Mononuclear cell (primary cell): ENCODE measurements at regions not wholly inside any gene's neighbourhood (a gene's known extent, or its start where the extent isn't known, plus 50 kb on each side); places are given as distances from the start of the nearest gene placed in this dataset.

ENCODE experiments used
- H3K27me3 ChIP-seq: 2 replicates; pipeline ENCODE4 v1.6.0; 2011; ENCODE audit warnings: low read length, control low read depth; ENCODE audit not compliant: insufficient read depth
- H3K4me1 ChIP-seq: 2 replicates; pipeline ENCODE4 v1.5.1; 2011; ENCODE audit warnings: mild to moderate bottlenecking, low read length, control low read depth; ENCODE audit not compliant: insufficient read depth
- H3K4me3 ChIP-seq: 2 replicates; pipeline ENCODE4 v1.5.1; 2011; ENCODE audit warnings: mild to moderate bottlenecking, low read length, moderate library complexity
- H3K9me3 ChIP-seq: 2 replicates; pipeline ENCODE4 v1.5.1; 2011; ENCODE audit warnings: low read depth, mild to moderate bottlenecking, control low read depth, low read length

- no peaks in the 10 kb centered on the region for H3K27me3 ChIP-seq
- H3K4me3 ChIP-seq: no peak overlapping the region
- no peaks in the 10 kb centered on the region for H3K4me1 ChIP-seq
- no peaks in the 10 kb centered on the region for H3K9me3 ChIP-seq
Measured at GRCh38 chr4:156247470-156247869, 293.8 kb upstream of the CTSO start.

GRCh38 chr4:156243015-156243414 lies 289.3 kb upstream of the CTSO start:
- Histone ChIP-seq H3K4me3 (no peak overlapping the region), H3K4me1 (no peaks in the 10 kb centered on the region), H3K27me3 (no peaks in the 10 kb centered on the region), H3K9me3 (no peaks in the 10 kb centered on the region)

GRCh38 chr4:156242390-156242789 lies 288.7 kb upstream of the CTSO start:
- Histone ChIP-seq H3K4me3 (no peak overlapping the region), H3K4me1 (no peaks in the 10 kb centered on the region), H3K9me3 (no peaks in the 10 kb centered on the region), H3K27me3 (no peaks in the 10 kb centered on the region)

- Histone ChIP-seq H3K27me3 (no peaks in the 10 kb centered on the region), H3K4me1 (no peaks in the 10 kb centered on the region), H3K9me3 (no peaks in the 10 kb centered on the region), H3K4me3 (no peak overlapping the region)
Measured at GRCh38 chr4:156241896-156242295, 288.2 kb upstream of the CTSO start.

GRCh38 chr4:156238171-156238570 lies 284.5 kb upstream of the CTSO start:
- no peaks in the 10 kb centered on the region for H3K27me3 ChIP-seq
- no peak overlapping the region for H3K4me3 ChIP-seq
- no peaks in the 10 kb centered on the region for H3K9me3 ChIP-seq
- no peaks in the 10 kb centered on the region for H3K4me1 ChIP-seq

GRCh38 chr4:156237231-156237630 lies 283.6 kb upstream of the CTSO start:
- Histone ChIP-seq H3K9me3 (no peaks in the 10 kb centered on the region), H3K4me3 (no peak overlapping the region), H3K4me1 (no peaks in the 10 kb centered on the region), H3K27me3 (no peaks in the 10 kb centered on the region)

GRCh38 chr4:156230176-156230575 lies 276.5 kb upstream of the CTSO start:
- no peaks in the 10 kb centered on the region for H3K9me3 ChIP-seq
- H3K27me3 ChIP-seq: no peaks in the 10 kb centered on the region
- no peak overlapping the region for H3K4me3 ChIP-seq
- H3K4me1 ChIP-seq: no peaks in the 10 kb centered on the region

GRCh38 chr4:156228676-156229075 lies 275.0 kb upstream of the CTSO start:
- no peaks in the 10 kb centered on the region for H3K9me3 ChIP-seq
- H3K27me3 ChIP-seq: no peaks in the 10 kb centered on the region
- H3K4me3 ChIP-seq: no peak overlapping the region
- H3K4me1 ChIP-seq: no peaks in the 10 kb centered on the region

GRCh38 chr4:156227321-156227720 lies 273.7 kb upstream of the CTSO start:
- Histone ChIP-seq H3K9me3 (no peaks in the 10 kb centered on the region), H3K27me3 (no peaks in the 10 kb centered on the region), H3K4me3 (no peak overlapping the region), H3K4me1 (no peaks in the 10 kb centered on the region)

GRCh38 chr4:156223985-156224384 lies 270.3 kb upstream of the CTSO start:
- H3K27me3 ChIP-seq: no peaks in the 10 kb centered on the region
- no peaks in the 10 kb centered on the region for H3K9me3 ChIP-seq
- no peak overlapping the region for H3K4me3 ChIP-seq
- no peaks in the 10 kb centered on the region for H3K4me1 ChIP-seq

GRCh38 chr4:156217236-156217635 lies 263.6 kb upstream of the CTSO start:
- no peaks in the 10 kb centered on the region for H3K27me3 ChIP-seq
- no peak overlapping the region for H3K4me3 ChIP-seq
- H3K4me1 ChIP-seq: no peaks in the 10 kb centered on the region

GRCh38 chr4:156201050-156201449 lies 247.4 kb upstream of the CTSO start:
- H3K4me3 ChIP-seq: no peak overlapping the region
- no peaks in the 10 kb centered on the region for H3K4me1 ChIP-seq
- H3K9me3 ChIP-seq: no peaks in the 10 kb centered on the region
- no peaks in the 10 kb centered on the region for H3K27me3 ChIP-seq

More at GRCh38 chr4:156217236-156217635, 263.6 kb upstream of the CTSO start:
- H3K9me3 ChIP-seq: no peaks in the 10 kb centered on the region

GRCh38 chr4:156198511-156198910 lies 244.8 kb upstream of the CTSO start:
- Histone ChIP-seq H3K27me3 (no peaks in the 10 kb centered on the region), H3K4me3 (no peak overlapping the region), H3K4me1 (no peaks in the 10 kb centered on the region), H3K9me3 (no peaks in the 10 kb centered on the region)

- Histone ChIP-seq H3K4me1 (no peaks in the 10 kb centered on the region), H3K4me3 (no peak overlapping the region), H3K27me3 (no peaks in the 10 kb centered on the region), H3K9me3 (no peaks in the 10 kb centered on the region)
Measured at GRCh38 chr4:156197216-156197615, 243.6 kb upstream of the CTSO start.

GRCh38 chr4:156196722-156197121 lies 243.1 kb upstream of the CTSO start:
- Histone ChIP-seq H3K9me3 (no peaks in the 10 kb centered on the region), H3K27me3 (no peaks in the 10 kb centered on the region), H3K4me1 (no peaks in the 10 kb centered on the region), H3K4me3 (no peak overlapping the region)

GRCh38 chr4:156195914-156196313 lies 242.2 kb upstream of the CTSO start:
- Histone ChIP-seq H3K9me3 (no peaks in the 10 kb centered on the region), H3K4me1 (no peaks in the 10 kb centered on the region), H3K27me3 (no peaks in the 10 kb centered on the region), H3K4me3 (no peak overlapping the region)

GRCh38 chr4:156194896-156195295 lies 241.2 kb upstream of the CTSO start:
- Histone ChIP-seq H3K27me3 (no peaks in the 10 kb centered on the region), H3K4me1 (no peaks in the 10 kb centered on the region), H3K9me3 (no peaks in the 10 kb centered on the region), H3K4me3 (no peak overlapping the region)
